ENCODE measurements at regions not wholly inside any gene's neighbourhood (a gene's known extent, or its start where the extent isn't known, plus 50 kb on each side); places are given as distances from the start of the nearest gene placed in this dataset.

DNA sequence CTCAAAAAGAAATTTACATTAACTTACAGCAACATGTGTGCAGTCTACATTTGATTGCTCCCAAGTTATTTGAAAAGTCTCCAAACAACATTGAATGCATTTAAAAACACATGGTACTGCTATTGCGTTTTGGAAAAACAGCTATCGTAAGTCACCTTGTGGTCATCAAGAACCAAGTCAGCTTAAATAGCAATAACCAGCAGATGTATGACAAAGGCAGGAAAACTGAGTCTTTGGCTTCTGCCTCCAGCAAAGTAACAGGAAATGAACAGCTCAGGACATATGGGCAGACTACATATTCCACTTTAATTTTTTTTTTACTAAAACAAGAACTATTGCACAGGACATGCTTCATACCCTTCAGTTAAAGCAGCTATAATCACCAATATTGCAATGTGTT lies 580.6 kb upstream of the SPRY2 start:
- WGBS = 89% methylated on average over 2 of the region's 2 CpGs
- H3K4me1 ChIP-seq (replicated peaks) = no peaks in the 10 kb centered on the region
- no peak overlapping the region for H3K27ac ChIP-seq
- TF ChIP-seq, protein P1, sequence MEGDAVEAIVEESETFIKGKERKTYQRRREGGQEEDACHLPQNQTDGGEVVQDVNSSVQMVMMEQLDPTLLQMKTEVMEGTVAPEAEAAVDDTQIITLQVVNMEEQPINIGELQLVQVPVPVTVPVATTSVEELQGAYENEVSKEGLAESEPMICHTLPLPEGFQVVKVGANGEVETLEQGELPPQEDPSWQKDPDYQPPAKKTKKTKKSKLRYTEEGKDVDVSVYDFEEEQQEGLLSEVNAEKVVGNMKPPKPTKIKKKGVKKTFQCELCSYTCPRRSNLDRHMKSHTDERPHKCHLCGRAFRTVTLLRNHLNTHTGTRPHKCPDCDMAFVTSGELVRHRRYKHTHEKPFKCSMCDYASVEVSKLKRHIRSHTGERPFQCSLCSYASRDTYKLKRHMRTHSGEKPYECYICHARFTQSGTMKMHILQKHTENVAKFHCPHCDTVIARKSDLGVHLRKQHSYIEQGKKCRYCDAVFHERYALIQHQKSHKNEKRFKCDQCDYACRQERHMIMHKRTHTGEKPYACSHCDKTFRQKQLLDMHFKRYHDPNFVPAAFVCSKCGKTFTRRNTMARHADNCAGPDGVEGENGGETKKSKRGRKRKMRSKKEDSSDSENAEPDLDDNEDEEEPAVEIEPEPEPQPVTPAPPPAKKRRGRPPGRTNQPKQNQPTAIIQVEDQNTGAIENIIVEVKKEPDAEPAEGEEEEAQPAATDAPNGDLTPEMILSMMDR (IDR thresholded peaks at IDR 0.05) = no peak
- TF ChIP-seq POLR2AphosphoS5 (IDR thresholded peaks at IDR 0.05) = no peak
- no peak overlapping the region for H3K4me3 ChIP-seq
- intact Hi-C loops (cut with DNase I) = no loop called here
- H3K27me3 ChIP-seq (replicated peaks; ENCODE audit: insufficient read depth) = no peaks in the 10 kb centered on the region
- no peak for DNase-seq (ENCODE audit: low spot score)
- H3K9me3 ChIP-seq = no peaks in the 10 kb centered on the region
- H3K36me3 ChIP-seq = no peaks in the 10 kb centered on the region

DNA sequence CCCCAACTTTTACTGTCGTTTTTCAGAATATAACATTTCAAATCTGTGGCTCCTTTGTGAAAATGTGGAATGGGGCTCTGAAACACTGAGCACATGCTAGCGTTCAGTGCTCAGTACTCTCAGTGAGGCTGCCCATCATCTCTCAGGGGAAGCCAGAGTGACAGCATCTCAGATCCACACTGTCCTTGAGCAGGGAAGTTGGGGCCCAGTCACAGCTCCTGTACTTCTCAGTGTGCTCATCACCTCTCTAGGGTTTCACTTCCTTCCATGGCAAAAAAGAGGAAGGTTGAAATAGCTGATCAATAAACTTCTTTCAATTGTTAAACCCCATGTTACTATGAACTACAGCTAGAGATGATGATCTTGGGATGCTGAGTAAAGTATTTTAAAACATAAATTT lies 565.9 kb upstream of the SPRY2 start:
- no peak for TF ChIP-seq POLR2A (IDR thresholded peaks at IDR 0.05)
- TF ChIP-seq, protein P1 (IDR thresholded peaks at IDR 0.05) = no peak
- TF ChIP-seq POLR2AphosphoS5 (IDR thresholded peaks at IDR 0.05) = no peak
- H3K4me1 ChIP-seq (replicated peaks) = no peaks in the 10 kb centered on the region
- no peak for DNase-seq (ENCODE audit: low spot score)
- H3K36me3 ChIP-seq = no peaks in the 10 kb centered on the region
- no peak overlapping the region for H3K27ac ChIP-seq
- H3K9me3 ChIP-seq = no peaks in the 10 kb centered on the region
- no peak overlapping the region for H3K4me3 ChIP-seq
- 77% methylated on average over 2 of the region's 2 CpGs for WGBS
- intact Hi-C loops (cut with DNase I) = no loop called here
- H3K27me3 ChIP-seq (replicated peaks; ENCODE audit: insufficient read depth) = no peaks in the 10 kb centered on the region

DNA sequence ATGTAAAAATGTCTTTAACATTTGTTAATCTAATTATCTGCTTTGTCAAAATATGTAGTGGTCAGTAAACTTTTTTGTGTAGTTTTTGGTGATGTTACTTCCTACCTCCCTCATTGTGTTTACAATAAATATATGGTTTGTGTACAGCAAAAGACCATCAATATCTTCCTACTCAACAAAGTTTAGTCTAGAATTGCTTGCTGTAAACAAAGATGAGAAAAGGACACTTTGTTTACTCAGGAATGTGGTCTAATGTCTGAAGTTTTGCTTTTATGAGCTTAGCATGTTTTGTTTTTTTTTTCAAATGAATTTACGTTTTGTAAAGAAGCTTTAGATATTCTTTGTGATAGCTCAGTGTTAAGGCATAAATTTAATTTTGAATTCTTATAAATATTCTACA lies 563.5 kb upstream of the SPRY2 start:
- intact Hi-C loops (cut with DNase I) = no loop called here
- Histone ChIP-seq H3K9me3 (no peaks in the 10 kb centered on the region), H3K36me3 (no peaks in the 10 kb centered on the region), H3K27me3 (replicated peaks; ENCODE audit: insufficient read depth) (no peaks in the 10 kb centered on the region), H3K4me3 (no peak overlapping the region), H3K27ac (no peak overlapping the region), H3K4me1 (replicated peaks) (no peaks in the 10 kb centered on the region)
- WGBS = 51% methylated on average over 1 of the region's 1 CpG
- DNase-seq (ENCODE audit: low spot score) = no peak
- TF ChIP-seq, protein P1 (IDR thresholded peaks at IDR 0.05) = no peak
- no peak for TF ChIP-seq POLR2A (IDR thresholded peaks at IDR 0.05)
- no peak for TF ChIP-seq POLR2AphosphoS5 (IDR thresholded peaks at IDR 0.05)

DNA sequence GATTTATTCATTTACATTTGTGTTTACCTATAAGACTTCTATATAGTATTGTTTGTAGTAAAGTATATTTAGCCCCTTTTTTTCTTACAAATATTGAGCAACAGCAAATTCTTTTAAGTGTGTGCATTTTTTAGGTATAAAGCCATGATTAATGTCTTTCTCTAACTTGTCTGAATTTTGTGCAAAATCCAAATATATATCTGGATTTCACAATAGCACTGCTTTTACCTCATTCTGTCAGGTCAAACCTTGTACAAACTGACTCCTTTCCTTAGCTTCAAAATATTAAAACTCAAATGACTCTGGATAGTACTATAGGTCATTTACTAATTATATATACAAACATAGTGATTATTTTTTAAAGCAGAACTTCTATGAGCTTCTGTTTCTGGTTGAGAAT lies 563.0 kb upstream of the SPRY2 start:
- Histone ChIP-seq H3K27ac (no peak overlapping the region), H3K9me3 (no peaks in the 10 kb centered on the region), H3K4me3 (no peak overlapping the region), H3K4me1 (replicated peaks) (no peaks in the 10 kb centered on the region), H3K27me3 (replicated peaks; ENCODE audit: insufficient read depth) (no peaks in the 10 kb centered on the region), H3K36me3 (no peaks in the 10 kb centered on the region)
- intact Hi-C loops (cut with DNase I) = no loop called here
- TF ChIP-seq POLR2A (IDR thresholded peaks at IDR 0.05) (no peak), POLR2AphosphoS5 (IDR thresholded peaks at IDR 0.05) (no peak)
- TF ChIP-seq, protein P1 (IDR thresholded peaks at IDR 0.05) = no peak
- no peak for DNase-seq (ENCODE audit: low spot score)

DNA sequence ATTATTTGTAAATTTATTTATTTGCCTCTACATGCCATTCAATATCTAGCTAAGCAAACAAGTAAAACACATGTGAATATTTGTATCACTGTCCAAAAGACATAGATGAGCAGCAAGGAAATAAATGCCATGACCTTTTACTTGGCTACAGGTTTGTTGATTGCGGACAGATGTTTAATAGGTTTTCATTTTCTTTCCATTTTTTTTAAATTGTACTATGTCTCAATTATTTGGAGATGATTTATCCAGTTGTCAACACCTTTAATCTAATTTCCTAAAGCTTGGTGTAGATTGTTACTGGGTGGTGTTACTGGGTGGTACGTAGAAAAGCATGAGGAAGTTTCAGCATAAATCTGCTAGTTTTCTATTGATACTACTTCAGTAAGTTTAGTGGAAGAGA lies 560.6 kb upstream of the SPRY2 start:
- no peak for TF ChIP-seq POLR2AphosphoS5 (IDR thresholded peaks at IDR 0.05)
- TF ChIP-seq POLR2A (IDR thresholded peaks at IDR 0.05) = no peak
- TF ChIP-seq, protein P1 (IDR thresholded peaks at IDR 0.05) = no peak
- no peak overlapping the region for H3K27ac ChIP-seq

More for the DNA sequence above, 560.6 kb upstream of the SPRY2 start:
- intact Hi-C loops (cut with DNase I) = no loop called here
- Histone ChIP-seq H3K4me3 (no peak overlapping the region), H3K9me3 (no peaks in the 10 kb centered on the region), H3K4me1 (replicated peaks) (no peaks in the 10 kb centered on the region), H3K27me3 (replicated peaks; ENCODE audit: insufficient read depth) (no peaks in the 10 kb centered on the region), H3K36me3 (no peaks in the 10 kb centered on the region)
- DNase-seq (ENCODE audit: low spot score) = no peak
- 91% methylated on average over 2 of the region's 2 CpGs for WGBS
